Dedifferentiated amniotic fluid mesenchymal stem cell (primary cell): ENCODE measurements at regions not wholly inside any gene's neighbourhood (a gene's known extent, or its start where the extent isn't known, plus 50 kb on each side); places are given as distances from the start of the nearest gene placed in this dataset.

ENCODE experiments used
- DNase-seq: peaks from one replicate; pipeline ENCODE4 v3.0.0-alpha.2; 2016; ENCODE audit errors: extremely low spot score

- DNase-seq, result no peak
Observed at GRCh38 chr17:72518159-72518732, 397.4 kb downstream of the SOX9 start.

GRCh38 chr17:72518753-72519597 is 398.2 kb downstream of the SOX9 start:
- no peak for DNase-seq

- DNase-seq, result no peak
Observed at GRCh38 chr17:72519598-72519936, 398.7 kb downstream of the SOX9 start.

GRCh38 chr17:72520665-72521303 is 400.0 kb downstream of the SOX9 start:
- DNase-seq, result no peak

- DNase-seq, result no peak
Observed at GRCh38 chr17:72523491-72523890, 402.7 kb downstream of the SOX9 start.

- no peak for DNase-seq
Observed at GRCh38 chr17:72525225-72526015, 404.6 kb downstream of the SOX9 start.

GRCh38 chr17:72526769-72527168 is 405.9 kb downstream of the SOX9 start:
- no peak for DNase-seq

GRCh38 chr17:72527789-72528188 is 407.0 kb downstream of the SOX9 start:
- no peak for DNase-seq

GRCh38 chr17:72528683-72529082 is 407.9 kb downstream of the SOX9 start:
- DNase-seq, result no peak

GRCh38 chr17:72529386-72529785 is 408.6 kb downstream of the SOX9 start:
- no peak for DNase-seq

GRCh38 chr17:72530454-72530853 is 409.6 kb downstream of the SOX9 start:
- DNase-seq, result no peak

GRCh38 chr17:72531729-72532128 is 410.9 kb downstream of the SOX9 start:
- no peak for DNase-seq

GRCh38 chr17:72534265-72534664 is 413.4 kb downstream of the SOX9 start:
- no peak for DNase-seq

- DNase-seq, result no peak
Observed at GRCh38 chr17:72534776-72535175, 414.0 kb downstream of the SOX9 start.

- DNase-seq, result no peak
Observed at GRCh38 chr17:72535346-72535745, 414.5 kb downstream of the SOX9 start.

- no peak for DNase-seq
Observed at GRCh38 chr17:72535779-72536178, 415.0 kb downstream of the SOX9 start.

GRCh38 chr17:72536788-72537187 is 416.0 kb downstream of the SOX9 start:
- no peak for DNase-seq

- no peak for DNase-seq
Observed at GRCh38 chr17:72538443-72538842, 417.6 kb downstream of the SOX9 start.

- no peak for DNase-seq
Observed at GRCh38 chr17:72538901-72539352, 418.1 kb downstream of the SOX9 start.

- peak; percentile 26 for DNase-seq
Observed at GRCh38 chr17:72539981-72540897, 419.4 kb downstream of the SOX9 start.

GRCh38 chr17:72542317-72542716 is 421.5 kb downstream of the SOX9 start:
- DNase-seq, result no peak
